GM12874 (cell line): ENCODE measurements at regions not wholly inside any gene's neighbourhood (a gene's known extent, or its start where the extent isn't known, plus 50 kb on each side); places are given as distances from the start of the nearest gene placed in this dataset.

Experiments
- CTCF ChIP-seq: IDR thresholded peaks from 2 replicates; pipeline ENCODE4 v1.5.1; 2011; ENCODE audit warnings: low read depth, mild to moderate bottlenecking, control low read depth, low read length, moderate library complexity; ENCODE audit not compliant: insufficient read depth

- no peak for TF ChIP-seq CTCF
Observed at GRCh38 chr5:152259702-152260101, 145.4 kb downstream of the NMUR2 start.

GRCh38 chr5:152256580-152256979 lies 148.5 kb downstream of the NMUR2 start:
- no peak for TF ChIP-seq CTCF

- no peak for TF ChIP-seq CTCF
Observed at GRCh38 chr5:152255411-152255810, 149.7 kb downstream of the NMUR2 start.

GRCh38 chr5:152247850-152248385 lies 157.2 kb downstream of the NMUR2 start:
- no peak for TF ChIP-seq CTCF

GRCh38 chr5:152246401-152246800 lies 158.7 kb downstream of the NMUR2 start:
- TF ChIP-seq CTCF: no peak

GRCh38 chr5:152237531-152237930 lies 167.5 kb downstream of the NMUR2 start:
- TF ChIP-seq CTCF: no peak

GRCh38 chr5:152226191-152226590 lies 178.9 kb downstream of the NMUR2 start:
- TF ChIP-seq CTCF: no peak
